Vagina (tissue), 2 donors: ENCODE measurements at regions not wholly inside any gene's neighbourhood (a gene's known extent, or its start where the extent isn't known, plus 50 kb on each side); places are given as distances from the start of the nearest gene placed in this dataset.

ENCODE experiments used
- POLR2A ChIP-seq, 2 donors: fragments of 450-650 bp; IDR thresholded peaks; one replicate each; pipeline ENCODE4 v1.6.1; 2017; ENCODE audit warnings: antibody characterized with exemption in 2 of 2, mild to moderate bottlenecking in 2 of 2, moderate library complexity in 2 of 2
- POLR2AphosphoS5 ChIP-seq, 2 donors: sonication (generic); formaldehyde crosslinking; IDR thresholded peaks; one replicate each; pipeline ENCODE4 v1.9.0; 2017; ENCODE audit warnings: antibody characterized with exemption in 2 of 2, mild to moderate bottlenecking in 2 of 2, low read depth in 1 of 2; ENCODE audit not compliant: insufficient read depth in 1 of 2
- TF ChIP-seq, protein P1 (sequence below), 3 experiments: fragments of 450-650 bp in 2 of 3; fragments of 200-600 bp in 1 of 3; sonication (generic) in 1 of 3; IDR thresholded peaks; one replicate each; pipeline ENCODE4 v1.5.1; 2017 to 2019; ENCODE audit warnings: antibody characterized with exemption in 3 of 3, mild to moderate bottlenecking in 2 of 3, moderate library complexity in 2 of 3

GRCh38 chr7:13717031-13717430 lies 272.4 kb downstream of the ETV1 start:
- no peak for TF ChIP-seq POLR2AphosphoS5 (IDR thresholded peaks at IDR 0.05; ENCODE audit: insufficient read depth in 1 of 2, low read depth in 1 of 2)
- TF ChIP-seq, protein P1, sequence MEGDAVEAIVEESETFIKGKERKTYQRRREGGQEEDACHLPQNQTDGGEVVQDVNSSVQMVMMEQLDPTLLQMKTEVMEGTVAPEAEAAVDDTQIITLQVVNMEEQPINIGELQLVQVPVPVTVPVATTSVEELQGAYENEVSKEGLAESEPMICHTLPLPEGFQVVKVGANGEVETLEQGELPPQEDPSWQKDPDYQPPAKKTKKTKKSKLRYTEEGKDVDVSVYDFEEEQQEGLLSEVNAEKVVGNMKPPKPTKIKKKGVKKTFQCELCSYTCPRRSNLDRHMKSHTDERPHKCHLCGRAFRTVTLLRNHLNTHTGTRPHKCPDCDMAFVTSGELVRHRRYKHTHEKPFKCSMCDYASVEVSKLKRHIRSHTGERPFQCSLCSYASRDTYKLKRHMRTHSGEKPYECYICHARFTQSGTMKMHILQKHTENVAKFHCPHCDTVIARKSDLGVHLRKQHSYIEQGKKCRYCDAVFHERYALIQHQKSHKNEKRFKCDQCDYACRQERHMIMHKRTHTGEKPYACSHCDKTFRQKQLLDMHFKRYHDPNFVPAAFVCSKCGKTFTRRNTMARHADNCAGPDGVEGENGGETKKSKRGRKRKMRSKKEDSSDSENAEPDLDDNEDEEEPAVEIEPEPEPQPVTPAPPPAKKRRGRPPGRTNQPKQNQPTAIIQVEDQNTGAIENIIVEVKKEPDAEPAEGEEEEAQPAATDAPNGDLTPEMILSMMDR (IDR thresholded peaks at IDR 0.05): no peak
- TF ChIP-seq POLR2A (IDR thresholded peaks at IDR 0.05): no peak
